ENCODE measurements at regions not wholly inside any gene's neighbourhood (a gene's known extent, or its start where the extent isn't known, plus 50 kb on each side); places are given as distances from the start of the nearest gene placed in this dataset.

DNA sequence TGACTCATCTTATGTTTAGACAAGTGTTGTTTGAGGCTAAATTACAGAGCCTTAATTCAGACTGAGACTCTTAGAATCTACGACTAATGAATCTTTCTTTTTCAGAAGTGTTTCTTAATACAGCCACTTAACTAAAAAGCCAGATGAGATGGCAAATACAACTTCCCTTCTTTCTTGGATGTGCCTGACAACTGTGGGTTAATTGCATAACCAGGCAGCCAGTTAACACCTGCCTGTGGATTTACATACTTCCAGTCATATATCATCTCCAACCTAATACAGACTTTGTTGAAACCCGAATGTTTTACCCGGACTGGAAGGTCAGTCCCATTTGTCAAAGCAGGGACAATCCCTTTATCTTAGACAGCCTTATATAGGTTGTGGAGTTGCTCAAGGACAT is 297.6 kb downstream of the VPS13C start:
- no TSS peak for BruUV-seq (replicated peaks)
- ChIA-PET POLR2A (no interaction called here), SMC1A (ENCODE audit: uncharacterized antibody, unreplicated experiment) (no interaction called here), RAD21 (ENCODE audit: unreplicated experiment) (no interaction called here), CTCF (no interaction called here)
- peaks cover 1 to 4% of the 10 kb centered on the region in 2 experiments; a peak in 3 of 4 replicates for H3K27me3 ChIP-seq (replicated peaks in 1 of 2; ENCODE audit: control insufficient read depth in 2 of 2, insufficient read depth in 2 of 2, low read length in 1 of 2)
- no peaks in the 10 kb centered on the region for H4K20me1 ChIP-seq (ENCODE audit: control insufficient read depth, insufficient read depth)
- FAIRE-seq (no peak), DNase-seq (ENCODE audit: low read depth, low spot score) (no peak), ATAC-seq (no peak)
- no peak overlapping the region for H3K27ac ChIP-seq (ENCODE audit: control insufficient read depth, insufficient read depth)
- H3K9me3 ChIP-seq (replicated peaks; ENCODE audit: control insufficient read depth, insufficient read depth, low read length) = no peaks in the 10 kb centered on the region
- H3K4me3 ChIP-seq = no peak overlapping the region
- no peaks in the 10 kb centered on the region for H3K4me1 ChIP-seq (ENCODE audit: control insufficient read depth, insufficient read depth, low read length)
- H3K4me2 ChIP-seq (ENCODE audit: control insufficient read depth, insufficient read depth) = no peak overlapping the region
- TF ChIP-seq SIX5 (IDR thresholded peaks at IDR 0.05; ENCODE audit: low read depth, low read length, severe bottlenecking) = no peak
- no peak for TF ChIP-seq ZNF622 (IDR thresholded peaks at IDR 0.05)
- TF ChIP-seq RAD21 (IDR thresholded peaks at IDR 0.05; ENCODE audit: insufficient read depth, low read depth, low read length) = no peak
- no peak for TF ChIP-seq MTA3 (IDR thresholded peaks at IDR 0.05; ENCODE audit: borderline replicate concordance, low read length)
- intact Hi-C loops (cut with micrococcal nuclease; ENCODE audit: unreplicated experiment) (no loop called here), in situ Hi-C loops (cut with MboI) (no loop called here)
- no peaks in the 10 kb centered on the region for H3K36me3 ChIP-seq (ENCODE audit: control insufficient read depth in 2 of 2, insufficient read depth in 2 of 2, low read length in 1 of 2)
- H2AFZ ChIP-seq (ENCODE audit: control insufficient read depth, low read depth, low read length) = no peak overlapping the region
- WGBS (ENCODE audit: insufficient coverage, insufficient replicate concordance, low lambda C conversion rate, missing lambda C conversion rate) = 10% methylated on average over 3 of the region's 3 CpGs
- no peaks in the 10 kb centered on the region for H3K79me2 ChIP-seq (ENCODE audit: control insufficient read depth, insufficient read depth, low read length)
- H3K9ac ChIP-seq (ENCODE audit: control insufficient read depth, insufficient read depth, low read length) = no peak overlapping the region

DNA sequence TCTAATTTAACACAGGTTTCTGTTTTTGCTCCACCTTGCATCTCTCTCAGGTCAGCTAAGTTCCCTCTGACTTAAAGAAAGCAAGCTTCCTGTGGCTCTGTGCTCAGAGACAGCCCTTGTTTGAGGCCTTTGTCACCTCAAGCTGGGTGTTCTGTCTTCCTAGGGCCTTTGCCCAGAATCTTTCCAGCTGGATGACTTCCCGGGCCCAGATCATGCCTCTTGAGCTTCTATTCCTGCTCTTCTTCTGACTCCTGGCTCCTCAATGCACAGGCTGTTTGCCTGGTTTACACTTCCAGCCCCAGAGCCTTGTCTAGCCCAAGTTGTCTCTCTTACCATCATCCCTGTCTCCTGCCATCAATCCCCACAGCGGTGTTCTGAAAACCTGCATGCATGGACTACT is 300.6 kb downstream of the VPS13C start:
- Histone ChIP-seq H3K4me2 (ENCODE audit: control insufficient read depth, insufficient read depth) (no peak overlapping the region), H3K36me3 (ENCODE audit: control insufficient read depth in 2 of 2, insufficient read depth in 2 of 2, low read length in 1 of 2) (no peaks in the 10 kb centered on the region), H3K27me3 (replicated peaks in 1 of 2; ENCODE audit: control insufficient read depth in 2 of 2, insufficient read depth in 2 of 2, low read length in 1 of 2) (peaks cover 1 to 4% of the 10 kb centered on the region in 2 experiments; a peak in 3 of 4 replicates), H3K9ac (ENCODE audit: control insufficient read depth, insufficient read depth, low read length) (no peak overlapping the region), H3K4me1 (ENCODE audit: control insufficient read depth, insufficient read depth, low read length) (no peaks in the 10 kb centered on the region), H3K9me3 (replicated peaks; ENCODE audit: control insufficient read depth, insufficient read depth, low read length) (no peaks in the 10 kb centered on the region), H3K27ac (ENCODE audit: control insufficient read depth, insufficient read depth) (no peak overlapping the region), H2AFZ (ENCODE audit: control insufficient read depth, low read depth, low read length) (no peak overlapping the region), H3K4me3 (no peak overlapping the region), H4K20me1 (ENCODE audit: control insufficient read depth, insufficient read depth) (no peaks in the 10 kb centered on the region), H3K79me2 (ENCODE audit: control insufficient read depth, insufficient read depth, low read length) (no peaks in the 10 kb centered on the region)
- FAIRE-seq (no peak), ATAC-seq (no peak), DNase-seq (ENCODE audit: low read depth, low spot score) (no peak)
- ChIA-PET POLR2A (no interaction called here), RAD21 (ENCODE audit: unreplicated experiment) (no interaction called here), CTCF (interaction anchor here (0.6 to 1.2 kb wide), 2 partner anchors 75 to 620 kb away, joined by 3 read pairs; no protein-coding TSS in a partner anchor), SMC1A (ENCODE audit: uncharacterized antibody, unreplicated experiment) (no interaction called here)
- BruUV-seq (replicated peaks) = no TSS peak
- 31% methylated on average over 2 of the region's 2 CpGs for WGBS (ENCODE audit: insufficient coverage, insufficient replicate concordance, low lambda C conversion rate, missing lambda C conversion rate)
- TF ChIP-seq ZNF622 (IDR thresholded peaks at IDR 0.05) = no peak
- no peak for TF ChIP-seq KDM1A (IDR thresholded peaks at IDR 0.05; ENCODE audit: borderline replicate concordance)
- TF ChIP-seq SP1 (IDR thresholded peaks at IDR 0.05; ENCODE audit: low read depth, low read length) = no peak
- TF ChIP-seq STAT1 (conservative IDR thresholded peaks at IDR 0.05) = no peak
- in situ Hi-C loops (cut with MboI) (no loop called here), intact Hi-C loops (cut with micrococcal nuclease; ENCODE audit: unreplicated experiment) (no loop called here)
